ENCODE measurements at regions not wholly inside any gene's neighbourhood (a gene's known extent, or its start where the extent isn't known, plus 50 kb on each side); places are given as distances from the start of the nearest gene placed in this dataset.

DNA sequence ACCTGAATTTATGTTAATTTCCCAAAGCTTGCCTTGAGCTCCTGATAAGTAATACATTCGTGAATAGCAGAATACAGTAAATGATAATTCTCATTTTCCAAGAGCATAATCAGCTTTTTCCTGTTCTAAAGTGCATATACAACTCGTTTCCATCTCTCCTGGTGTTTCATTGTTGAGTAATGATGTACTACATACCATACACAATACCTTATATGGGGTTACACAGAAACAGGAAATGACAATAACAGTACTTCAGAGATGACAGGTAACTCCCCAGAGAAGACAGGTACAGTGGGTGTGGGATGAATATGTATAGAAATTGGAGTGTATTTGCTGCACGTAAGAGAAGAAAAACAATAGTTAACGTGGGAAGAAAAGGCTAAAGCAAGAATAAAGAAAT, 287.1 kb downstream of the TENT4A start:
- H3K9ac ChIP-seq (ENCODE audit: extremely low read depth, insufficient read length, low read length) = no peak overlapping the region
- H3K27me3 Mint-ChIP-seq (ENCODE audit: low read depth) = peaks cover 2% of the 10 kb centered on the region; the same call in 1 of the 2 replicates

More for the DNA sequence above, 287.1 kb downstream of the TENT4A start:
- H3K27ac Mint-ChIP-seq = no peak overlapping the region
- WGBS (ENCODE audit: extremely low coverage, insufficient read length, low lambda C conversion rate) = 100% methylated on average over 1 of the region's 4 CpGs
- Histone ChIP-seq H4K20me1 (ENCODE audit: control insufficient read depth, insufficient read depth, insufficient read length) (no peaks in the 10 kb centered on the region), H3K56ac (ENCODE audit: insufficient read length, low read depth, low read length) (no peak overlapping the region), H3K23me2 (ENCODE audit: insufficient read length, low read depth, low read length, poor library complexity, severe bottlenecking) (no peaks in the 10 kb centered on the region), H3T11ph (ENCODE audit: low read length) (no peak overlapping the region), H3K27ac (ENCODE audit: insufficient read length, low read depth, low read length) (no peak overlapping the region), H3K79me2 (ENCODE audit: insufficient read depth, low read length) (no peaks in the 10 kb centered on the region), H3K14ac (ENCODE audit: insufficient read depth, low read length) (no peak overlapping the region), H2AK5ac (ENCODE audit: insufficient read length, low read length) (no peak overlapping the region), H3K4me1 (ENCODE audit: insufficient read depth, low read length) (no peaks in the 10 kb centered on the region), H3K18ac (ENCODE audit: insufficient read length, low read depth, low read length) (no peak overlapping the region), H2BK5ac (ENCODE audit: insufficient read length, low read length) (no peak overlapping the region), H2BK12ac (ENCODE audit: insufficient read length, low read depth, low read length) (no peak overlapping the region), H3K9me3 (ENCODE audit: control insufficient read depth, low read depth, low read length) (no peaks in the 10 kb centered on the region), H2BK120ac (ENCODE audit: low read depth, low read length, poor library complexity, severe bottlenecking) (no peak overlapping the region), H3K4ac (ENCODE audit: low read depth, low read length) (no peak overlapping the region), H4K8ac (replicated peaks; ENCODE audit: insufficient read length, low read depth, low read length) (no peak overlapping the region), H4K91ac (ENCODE audit: insufficient read length, low read depth, low read length) (no peak overlapping the region), H3K79me1 (ENCODE audit: insufficient read depth, low read depth, low read length, poor library complexity, severe bottlenecking) (no peaks in the 10 kb centered on the region), H2BK20ac (ENCODE audit: low read depth, low read length, poor library complexity, severe bottlenecking) (no peak overlapping the region), H3K27me3 (ENCODE audit: insufficient read depth, low read length) (no peaks in the 10 kb centered on the region), H4K5ac (ENCODE audit: insufficient read length, low read depth, low read length) (no peak overlapping the region), H3K23ac (ENCODE audit: insufficient read length, low read depth, low read length) (no peak overlapping the region), H2BK15ac (ENCODE audit: low read depth, low read length) (no peak overlapping the region), H2AFZ (ENCODE audit: low read length) (no peak overlapping the region), H3K4me2 (ENCODE audit: insufficient read depth, insufficient read length, low read length) (no peak overlapping the region)
- TF ChIP-seq, protein P1, sequence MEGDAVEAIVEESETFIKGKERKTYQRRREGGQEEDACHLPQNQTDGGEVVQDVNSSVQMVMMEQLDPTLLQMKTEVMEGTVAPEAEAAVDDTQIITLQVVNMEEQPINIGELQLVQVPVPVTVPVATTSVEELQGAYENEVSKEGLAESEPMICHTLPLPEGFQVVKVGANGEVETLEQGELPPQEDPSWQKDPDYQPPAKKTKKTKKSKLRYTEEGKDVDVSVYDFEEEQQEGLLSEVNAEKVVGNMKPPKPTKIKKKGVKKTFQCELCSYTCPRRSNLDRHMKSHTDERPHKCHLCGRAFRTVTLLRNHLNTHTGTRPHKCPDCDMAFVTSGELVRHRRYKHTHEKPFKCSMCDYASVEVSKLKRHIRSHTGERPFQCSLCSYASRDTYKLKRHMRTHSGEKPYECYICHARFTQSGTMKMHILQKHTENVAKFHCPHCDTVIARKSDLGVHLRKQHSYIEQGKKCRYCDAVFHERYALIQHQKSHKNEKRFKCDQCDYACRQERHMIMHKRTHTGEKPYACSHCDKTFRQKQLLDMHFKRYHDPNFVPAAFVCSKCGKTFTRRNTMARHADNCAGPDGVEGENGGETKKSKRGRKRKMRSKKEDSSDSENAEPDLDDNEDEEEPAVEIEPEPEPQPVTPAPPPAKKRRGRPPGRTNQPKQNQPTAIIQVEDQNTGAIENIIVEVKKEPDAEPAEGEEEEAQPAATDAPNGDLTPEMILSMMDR (conservative IDR thresholded peaks at IDR 0.05) = no peak
- H3K9me3 Mint-ChIP-seq = peaks cover 7 to 8% of the 10 kb centered on the region in 2 experiments
- no peak overlapping the region for H3K4me3 Mint-ChIP-seq
- no peaks in the 10 kb centered on the region for H3K4me1 Mint-ChIP-seq
- peaks cover 0 to 5% (median 0%) of the 10 kb centered on the region in 3 experiments; a peak in 1 of 7 replicates for H3K36me3 Mint-ChIP-seq (ENCODE audit: insufficient read depth in 1 of 3, low read depth in 3 of 3)
- DNase-seq = no peak

All from H9 (cell line).